ENCODE measurements at regions not wholly inside any gene's neighbourhood (a gene's known extent, or its start where the extent isn't known, plus 50 kb on each side); places are given as distances from the start of the nearest gene placed in this dataset.

DNA sequence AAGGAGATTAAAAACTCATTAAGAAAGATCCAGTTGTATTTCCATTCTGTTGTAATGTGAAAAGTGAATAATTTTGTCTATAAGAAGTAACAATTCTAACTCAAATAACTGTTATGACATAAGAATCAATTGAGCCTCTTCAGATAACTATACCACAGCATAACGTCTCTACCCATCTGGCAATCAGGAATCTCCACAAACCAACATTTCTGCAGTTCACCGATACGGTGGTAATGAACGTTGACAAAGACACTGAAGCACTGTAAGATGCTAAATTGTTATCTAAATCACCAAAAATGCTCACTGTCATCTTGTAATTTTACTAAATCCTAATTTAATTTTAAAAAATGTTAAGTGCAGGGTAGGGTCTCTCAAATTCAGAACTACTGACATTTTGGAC, 130.9 kb upstream of the USP15 start:
- in situ Hi-C loops (cut with MboI; ENCODE audit: low sequenced_read_pairs, unreplicated experiment), result no loop called here

DNA sequence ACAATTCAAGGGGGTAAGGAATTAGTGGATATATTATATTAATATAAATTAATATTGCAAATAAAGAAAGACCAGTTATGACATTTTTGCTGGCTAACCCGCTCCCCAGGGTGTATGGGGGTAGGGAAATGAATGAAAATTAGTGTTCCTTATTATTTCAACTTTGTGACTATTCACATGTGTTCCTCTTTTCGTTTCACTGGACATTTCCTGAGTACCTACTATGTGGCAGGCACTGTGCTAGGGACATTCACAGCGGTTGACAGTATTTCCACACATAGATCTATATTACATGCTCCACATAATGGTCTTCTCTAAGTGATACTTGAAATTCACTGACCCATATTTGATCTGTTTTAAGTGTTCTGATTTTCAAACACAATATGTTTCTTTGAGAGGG, 129.8 kb upstream of the USP15 start:
- TF ChIP-seq, protein P1, sequence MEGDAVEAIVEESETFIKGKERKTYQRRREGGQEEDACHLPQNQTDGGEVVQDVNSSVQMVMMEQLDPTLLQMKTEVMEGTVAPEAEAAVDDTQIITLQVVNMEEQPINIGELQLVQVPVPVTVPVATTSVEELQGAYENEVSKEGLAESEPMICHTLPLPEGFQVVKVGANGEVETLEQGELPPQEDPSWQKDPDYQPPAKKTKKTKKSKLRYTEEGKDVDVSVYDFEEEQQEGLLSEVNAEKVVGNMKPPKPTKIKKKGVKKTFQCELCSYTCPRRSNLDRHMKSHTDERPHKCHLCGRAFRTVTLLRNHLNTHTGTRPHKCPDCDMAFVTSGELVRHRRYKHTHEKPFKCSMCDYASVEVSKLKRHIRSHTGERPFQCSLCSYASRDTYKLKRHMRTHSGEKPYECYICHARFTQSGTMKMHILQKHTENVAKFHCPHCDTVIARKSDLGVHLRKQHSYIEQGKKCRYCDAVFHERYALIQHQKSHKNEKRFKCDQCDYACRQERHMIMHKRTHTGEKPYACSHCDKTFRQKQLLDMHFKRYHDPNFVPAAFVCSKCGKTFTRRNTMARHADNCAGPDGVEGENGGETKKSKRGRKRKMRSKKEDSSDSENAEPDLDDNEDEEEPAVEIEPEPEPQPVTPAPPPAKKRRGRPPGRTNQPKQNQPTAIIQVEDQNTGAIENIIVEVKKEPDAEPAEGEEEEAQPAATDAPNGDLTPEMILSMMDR (IDR thresholded peaks at IDR 0.05; ENCODE audit: borderline replicate concordance, control extremely low read depth, extremely low read depth, insufficient read depth, missing control alignments), result no peak
- no peak for DNase-seq (ENCODE audit: low spot score)
- in situ Hi-C loops (cut with MboI; ENCODE audit: low sequenced_read_pairs, unreplicated experiment), result no loop called here

More for the DNA sequence above, 130.9 kb upstream of the USP15 start:
- TF ChIP-seq, protein P1 (IDR thresholded peaks at IDR 0.05; ENCODE audit: borderline replicate concordance, control extremely low read depth, extremely low read depth, insufficient read depth, missing control alignments), result no peak
- DNase-seq (ENCODE audit: low spot score), result no peak

DNA sequence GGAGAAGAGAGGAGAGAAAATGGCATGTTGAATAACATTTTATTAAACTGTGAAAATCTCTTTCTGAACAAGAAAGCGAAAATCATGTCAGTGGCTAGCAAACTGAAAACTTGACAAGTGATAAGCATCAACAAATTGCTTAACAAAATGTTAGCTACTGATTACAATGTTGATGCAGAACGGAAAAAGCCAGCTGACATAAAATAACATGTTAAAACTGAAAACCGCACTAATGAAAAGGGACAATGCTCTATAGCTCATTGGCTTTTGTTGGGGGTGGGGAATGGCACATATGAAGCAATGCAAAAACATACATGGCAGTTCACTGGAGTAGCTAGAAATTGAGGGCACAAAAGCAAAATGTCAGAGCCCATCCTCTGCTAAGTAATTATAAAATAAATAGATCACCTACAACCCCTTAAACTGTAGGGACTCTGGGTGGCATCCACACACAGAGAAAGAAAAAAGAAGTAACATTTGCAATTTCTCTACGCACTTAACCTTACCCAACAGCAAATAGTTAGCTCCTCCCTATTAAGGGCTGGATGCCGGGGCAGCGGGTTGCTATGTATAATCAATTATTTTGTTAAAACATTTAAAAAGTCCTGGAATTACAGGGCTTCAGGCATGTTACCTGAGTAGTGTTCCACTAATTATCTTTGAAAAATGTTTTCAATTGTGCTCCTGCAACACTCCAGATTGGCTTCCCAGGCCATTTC, 129.2 kb upstream of the USP15 start:
- in situ Hi-C loops (cut with MboI; ENCODE audit: low sequenced_read_pairs, unreplicated experiment), result no loop called here
- TF ChIP-seq, protein P1 (IDR thresholded peaks at IDR 0.05; ENCODE audit: borderline replicate concordance, control extremely low read depth, extremely low read depth, insufficient read depth, missing control alignments), result no peak
- DNase-seq (ENCODE audit: low spot score), result no peak

GRCh38 chr12:62133440-62133839, 126.8 kb upstream of the USP15 start:
- in situ Hi-C loops (cut with MboI; ENCODE audit: low sequenced_read_pairs, unreplicated experiment), result no loop called here
- no peak for DNase-seq (ENCODE audit: low spot score)
- TF ChIP-seq, protein P1 (IDR thresholded peaks at IDR 0.05; ENCODE audit: borderline replicate concordance, control extremely low read depth, extremely low read depth, insufficient read depth, missing control alignments), result no peak

- in situ Hi-C loops (cut with MboI; ENCODE audit: low sequenced_read_pairs, unreplicated experiment), result no loop called here
- TF ChIP-seq, protein P1 (IDR thresholded peaks at IDR 0.05; ENCODE audit: borderline replicate concordance, control extremely low read depth, extremely low read depth, insufficient read depth, missing control alignments), result no peak
Measured at GRCh38 chr12:62135553-62136200, 124.5 kb upstream of the USP15 start.

GRCh38 chr12:62136496-62136895, 123.7 kb upstream of the USP15 start:
- TF ChIP-seq, protein P1 (IDR thresholded peaks at IDR 0.05; ENCODE audit: borderline replicate concordance, control extremely low read depth, extremely low read depth, insufficient read depth, missing control alignments), result no peak
- DNase-seq (ENCODE audit: low spot score), result no peak
- in situ Hi-C loops (cut with MboI; ENCODE audit: low sequenced_read_pairs, unreplicated experiment), result no loop called here

More at GRCh38 chr12:62135553-62136200, 124.5 kb upstream of the USP15 start:
- DNase-seq (ENCODE audit: low spot score), result no peak

Data from GM13976 (cell line).